ENCODE measurements at regions not wholly inside any gene's neighbourhood (a gene's known extent, or its start where the extent isn't known, plus 50 kb on each side); places are given as distances from the start of the nearest gene placed in this dataset.
A peak's percentile ranks its signal among the peaks of the same experiment; 100 is the strongest.
"Not testable (repeated sequence)": the region's sequence is repeated elsewhere in the genome, so short reads cannot be mapped to it uniquely, and the experiment has no call there.

GRCh38 chr4:14894392-14895292 lies 107.6 kb upstream of the CPEB2 start:
- DNase-seq: no peak

GRCh38 chr4:14896656-14897175 lies 105.6 kb upstream of the CPEB2 start:
- DNase-seq: no peak

GRCh38 chr4:14897217-14897616 lies 105.1 kb upstream of the CPEB2 start:
- no peak for DNase-seq

- DNase-seq: no peak
Observed at GRCh38 chr4:14898989-14899388, 103.3 kb upstream of the CPEB2 start.

GRCh38 chr4:14902342-14902741 lies 99.9 kb upstream of the CPEB2 start:
- DNase-seq: no peak

- no peak for DNase-seq
Observed at GRCh38 chr4:14903321-14903720, 99.0 kb upstream of the CPEB2 start.

GRCh38 chr4:14906805-14907204 lies 95.5 kb upstream of the CPEB2 start:
- no peak for DNase-seq

- DNase-seq: peak; percentile 30
Observed at GRCh38 chr4:14908635-14909034, 93.6 kb upstream of the CPEB2 start.

- no peak for DNase-seq
Observed at GRCh38 chr4:14910411-14910810, 91.9 kb upstream of the CPEB2 start.

- DNase-seq: no peak
Observed at GRCh38 chr4:14912426-14912825, 89.9 kb upstream of the CPEB2 start.

- no peak for DNase-seq
Observed at GRCh38 chr4:14915018-14915417, 87.3 kb upstream of the CPEB2 start.

GRCh38 chr4:14916554-14917297 lies 85.6 kb upstream of the CPEB2 start:
- DNase-seq: peak; percentile 21

GRCh38 chr4:14917298-14917633 lies 85.0 kb upstream of the CPEB2 start:
- no peak for DNase-seq

GRCh38 chr4:14918336-14918735 lies 83.9 kb upstream of the CPEB2 start:
- no peak for DNase-seq

- no peak for DNase-seq
Observed at GRCh38 chr4:14919785-14920184, 82.5 kb upstream of the CPEB2 start.

GRCh38 chr4:14920237-14920636 lies 82.0 kb upstream of the CPEB2 start:
- DNase-seq: no peak

GRCh38 chr4:14920759-14921320 lies 81.4 kb upstream of the CPEB2 start:
- DNase-seq: no peak

GRCh38 chr4:14921781-14922180 lies 80.5 kb upstream of the CPEB2 start:
- not testable (repeated sequence) for DNase-seq

- no peak for DNase-seq
Observed at GRCh38 chr4:14924076-14924811, 78.0 kb upstream of the CPEB2 start.

GRCh38 chr4:14924812-14925344 lies 77.4 kb upstream of the CPEB2 start:
- DNase-seq: no peak

GRCh38 chr4:14925471-14925870 lies 76.8 kb upstream of the CPEB2 start:
- no peak for DNase-seq

GRCh38 chr4:14926368-14926767 lies 75.9 kb upstream of the CPEB2 start:
- DNase-seq: no peak
